PC-9 (cell line): ENCODE measurements at regions not wholly inside any gene's neighbourhood (a gene's known extent, or its start where the extent isn't known, plus 50 kb on each side); places are given as distances from the start of the nearest gene placed in this dataset.

ENCODE experiments used
- BruUV-seq: library from RNA; stranded (reverse); fragments of 400-500 nt; replicated peaks from 2 replicates; lab custom pipeline; 2021; lab: Mats Ljungman, UMichigan
- CTCF ChIA-PET: fragments of 300-600 bp; sonication (Branson Sonifier 250); formaldehyde crosslinking; loops from one replicate; lab custom pipeline; 2022; ENCODE audit warnings: antibody characterized with exemption; lab: Charles Lee
- POLR2A ChIA-PET: fragments of 300-600 bp; sonication (Branson Sonifier 250); formaldehyde crosslinking; loops from one replicate; lab custom pipeline; 2022; ENCODE audit warnings: antibody characterized with exemption; ENCODE audit not compliant: unreplicated experiment; lab: Charles Lee
- DNase-seq, 2 experiments: peaks; one replicate each; pipeline versions ENCODE4 v3.0.0 to v3.0.0-alpha.2; 2015 to 2022; ENCODE audit warnings: mixed read lengths in 1 of 2
- H2AFZ ChIP-seq: fragments of 200-600 bp; sonication (generic); 2 replicates; pipeline ENCODE4 v1.8.1; 2017; ENCODE audit warnings: antibody characterized with exemption
- H3F3A ChIP-seq: fragments of 200-600 bp; sonication (generic); 2 replicates; pipeline ENCODE4 v1.8.1; 2017; ENCODE audit warnings: antibody characterized with exemption, mild to moderate bottlenecking, low read depth; ENCODE audit not compliant: insufficient read depth
- H3K27ac ChIP-seq: fragments of 200-600 bp; sonication (generic); 2 replicates; pipeline ENCODE4 v1.6.1; 2016; ENCODE audit warnings: mixed run types
- H3K27me3 ChIP-seq: fragments of 200-600 bp; sonication (generic); 2 replicates; pipeline ENCODE4 v1.6.1; 2016; ENCODE audit warnings: low read depth, mixed run types; ENCODE audit not compliant: insufficient read depth
- H3K36me3 ChIP-seq: fragments of 200-600 bp; sonication (generic); 2 replicates; pipeline ENCODE4 v1.6.1; 2016; ENCODE audit warnings: low read depth, mixed run types
- H3K4me1 ChIP-seq: fragments of 200-600 bp; sonication (generic); replicated peaks from 2 replicates; pipeline ENCODE4 v1.6.1; 2016; ENCODE audit warnings: mixed run types; ENCODE audit not compliant: insufficient read depth
- H3K4me2 ChIP-seq: fragments of 200-600 bp; sonication (generic); 2 replicates; pipeline ENCODE4 v1.6.1; 2017; ENCODE audit warnings: mixed run types
- H3K4me3 ChIP-seq: fragments of 200-600 bp; sonication (generic); 2 replicates; pipeline ENCODE4 v1.6.1; 2016; ENCODE audit warnings: mixed run types
- H3K79me2 ChIP-seq: fragments of 200-600 bp; sonication (generic); 2 replicates; pipeline ENCODE4 v1.6.1; 2017; ENCODE audit warnings: low read depth, mixed run types
- H3K9me2 ChIP-seq: fragments of 200-600 bp; sonication (generic); 2 replicates; pipeline ENCODE4 v1.8.1; 2017; ENCODE audit warnings: mild to moderate bottlenecking; ENCODE audit not compliant: insufficient read depth
- H3K9me3 ChIP-seq: fragments of 200-600 bp; sonication (generic); 2 replicates; pipeline ENCODE4 v1.8.1; 2016; ENCODE audit warnings: low read depth; ENCODE audit not compliant: insufficient read depth
- H4K20me1 ChIP-seq: fragments of 200-600 bp; sonication (generic); 2 replicates; pipeline ENCODE4 v1.8.1; 2017; ENCODE audit not compliant: insufficient read depth
- CTCF ChIP-seq: fragments of 200-600 bp; sonication (generic); conservative IDR thresholded peaks from 2 replicates; pipeline ENCODE4 v1.6.1; 2017; ENCODE audit warnings: mixed run types, antibody characterized with exemption, mild to moderate bottlenecking, moderate library complexity
- EZH2 ChIP-seq: fragments of 200-600 bp; sonication (generic); IDR thresholded peaks from 2 replicates; pipeline ENCODE4 v1.8.0; 2017; ENCODE audit warnings: antibody characterized with exemption, low read depth
- intact Hi-C: fragments of 100-400 bp; cut with micrococcal nuclease; formaldehyde crosslinking; loops from one replicate; pipeline ENCODE4 v1.10.0; 2022; ENCODE audit not compliant: unreplicated experiment

GRCh38 chr2:238979636-238980035 is 131.8 kb downstream of the TWIST2 start:
- H3K4me3 ChIP-seq = no peak overlapping the region
- H3K79me2 ChIP-seq = no peaks in the 10 kb centered on the region
- DNase-seq = no peak
- POLR2A ChIA-PET = interaction anchor here (0.7 kb wide), 1 partner anchor 140 kb away, joined by 6 read pairs; no protein-coding TSS in a partner anchor
- no TSS peak for BruUV-seq
- no peaks in the 10 kb centered on the region for H3F3A ChIP-seq
- no peak overlapping the region for H2AFZ ChIP-seq
- CTCF ChIA-PET = no interaction called here
- H3K4me2 ChIP-seq = no peak overlapping the region
- TF ChIP-seq CTCF = no peak
- no peak for TF ChIP-seq EZH2
- H4K20me1 ChIP-seq = no peaks in the 10 kb centered on the region
- no peaks in the 10 kb centered on the region for H3K9me2 ChIP-seq
- H3K36me3 ChIP-seq = no peaks in the 10 kb centered on the region
- H3K27me3 ChIP-seq = peaks cover 59% of the 10 kb centered on the region
- no peaks in the 10 kb centered on the region for H3K4me1 ChIP-seq
- H3K9me3 ChIP-seq = peaks cover 5% of the 10 kb centered on the region; the same call in 1 of the 2 replicates
- intact Hi-C loops = loop anchor here (10.0 kb wide), 1 partner anchor 625 kb away; no protein-coding TSS in a partner anchor
- no peak overlapping the region for H3K27ac ChIP-seq

GRCh38 chr2:238985041-238985729 is 137.3 kb downstream of the TWIST2 start:
- Histone ChIP-seq H4K20me1 (no peaks in the 10 kb centered on the region), H3K9me2 (no peaks in the 10 kb centered on the region), H2AFZ (no peak overlapping the region), H3K27ac (no peak overlapping the region), H3F3A (no peaks in the 10 kb centered on the region), H3K9me3 (no peaks in the 10 kb centered on the region), H3K27me3 (peaks cover 92% of the 10 kb centered on the region), H3K4me3 (no peak overlapping the region), H3K79me2 (no peaks in the 10 kb centered on the region), H3K4me2 (no peak overlapping the region), H3K36me3 (no peaks in the 10 kb centered on the region), H3K4me1 (no peaks in the 10 kb centered on the region)
- DNase-seq = no peak
- ChIA-PET POLR2A (interaction anchor here (0.5 kb wide), 1 partner anchor 158 kb away, joined by 28 read pairs; no protein-coding TSS in a partner anchor), CTCF (no interaction called here)
- no TSS peak for BruUV-seq
- TF ChIP-seq EZH2 (no peak), CTCF (no peak)
- intact Hi-C loops = no loop called here

DNA sequence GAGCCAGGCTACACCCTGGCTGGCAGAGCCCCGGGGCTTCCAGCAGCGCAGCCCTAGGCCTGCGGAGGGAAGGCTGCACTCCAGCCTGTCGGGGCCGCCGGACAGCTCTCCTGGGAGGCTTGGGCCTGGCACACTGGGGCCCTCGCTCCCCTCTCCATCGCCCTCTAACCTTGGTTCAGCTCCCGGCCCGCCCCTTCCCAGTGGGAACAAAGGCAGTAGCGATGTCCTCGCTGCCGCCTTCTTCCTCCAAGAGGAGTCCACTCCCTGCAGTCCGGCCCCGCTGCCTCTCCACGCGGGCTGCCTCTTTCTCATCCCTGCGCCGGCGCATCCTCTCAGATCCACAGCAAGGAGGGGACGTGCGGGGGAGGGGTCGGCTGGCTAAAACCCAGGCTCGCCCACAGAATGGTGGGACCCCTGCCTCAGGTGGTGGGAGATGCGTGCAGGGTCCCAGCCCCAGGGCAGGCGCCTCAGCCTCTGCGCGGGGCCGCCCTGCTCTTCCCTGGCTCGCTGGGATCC is 138.1 kb downstream of the TWIST2 start:
- Histone ChIP-seq H2AFZ (no peak overlapping the region), H3K27me3 (peaks cover 96% of the 10 kb centered on the region), H3K4me2 (no peak overlapping the region), H4K20me1 (no peaks in the 10 kb centered on the region), H3K9me3 (no peaks in the 10 kb centered on the region), H3K4me3 (no peak overlapping the region), H3K4me1 (no peaks in the 10 kb centered on the region), H3K79me2 (no peaks in the 10 kb centered on the region), H3K36me3 (no peaks in the 10 kb centered on the region), H3K27ac (no peak overlapping the region), H3K9me2 (no peaks in the 10 kb centered on the region), H3F3A (no peaks in the 10 kb centered on the region)
- intact Hi-C loops = no loop called here
- BruUV-seq = no TSS peak
- POLR2A ChIA-PET = no interaction called here
- CTCF ChIA-PET = no interaction called here
- DNase-seq = no peak
- no peak for TF ChIP-seq EZH2
- TF ChIP-seq CTCF = no peak
